GM12891 (cell line): ENCODE measurements at regions not wholly inside any gene's neighbourhood (a gene's known extent, or its start where the extent isn't known, plus 50 kb on each side); places are given as distances from the start of the nearest gene placed in this dataset.
"Not testable (repeated sequence)": the region's sequence is repeated elsewhere in the genome, so short reads cannot be mapped to it uniquely, and the experiment has no call there.

Source experiments
- DNase-seq: peaks from one replicate; pipeline ENCODE4 v3.0.0; 2011; ENCODE audit warnings: low spot score; ENCODE audit not compliant: insufficient read length
- FAIRE-seq: peaks from 2 replicates; lab custom pipeline; 2011; peaks lifted over from hg19 to GRCh38; lab: Jason Lieb, UNC
- PAX5 ChIP-seq: IDR thresholded peaks from 2 replicates; pipeline ENCODE4 v1.6.1; 2011; ENCODE audit warnings: low read length, moderate library complexity, mild to moderate bottlenecking; ENCODE audit not compliant: insufficient read depth, severe bottlenecking
- POLR2A ChIP-seq: IDR thresholded peaks from 2 replicates; pipeline ENCODE4 v1.6.1; 2011; ENCODE audit warnings: low read depth, low read length, control low read depth
- POLR2AphosphoS5 ChIP-seq: IDR thresholded peaks from 2 replicates; pipeline ENCODE4 v1.6.1; 2011; ENCODE audit warnings: low read depth, low read length, control low read depth
- POU2F2 ChIP-seq: IDR thresholded peaks from 2 replicates; pipeline ENCODE4 v1.6.1; 2011; ENCODE audit warnings: low read depth, mild to moderate bottlenecking, control low read depth, low read length, moderate library complexity
- SPI1 ChIP-seq: IDR thresholded peaks from 2 replicates; pipeline ENCODE4 v1.6.1; 2011; ENCODE audit warnings: low read depth, low read length, control low read depth
- TAF1 ChIP-seq: IDR thresholded peaks from 2 replicates; pipeline ENCODE4 v1.6.1; 2011; ENCODE audit warnings: low read depth, low read length, control low read depth

DNA sequence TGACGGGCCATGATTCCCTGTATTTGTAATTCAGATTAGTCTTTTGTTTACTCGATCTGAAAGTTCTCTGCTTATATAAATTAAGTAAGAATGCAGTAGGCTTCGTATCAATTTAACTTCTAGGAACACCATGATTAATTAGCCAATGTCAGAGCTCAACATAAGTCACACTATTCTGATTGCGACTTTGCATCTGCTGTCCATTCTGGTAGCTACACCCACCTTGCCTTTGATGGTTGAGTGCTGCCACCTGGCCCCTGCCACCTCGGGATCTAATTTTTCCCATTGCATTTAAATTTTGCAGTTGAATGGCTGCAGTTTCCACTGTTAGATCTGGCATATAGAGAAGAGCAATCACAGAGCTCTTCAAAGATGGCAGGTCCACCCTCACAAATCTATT is 140.0 kb downstream of the LTN1 start:
- no peak for TF ChIP-seq TAF1
- TF ChIP-seq POLR2AphosphoS5: no peak
- no peak for TF ChIP-seq SPI1
- no peak for TF ChIP-seq PAX5
- TF ChIP-seq POU2F2: no peak
- no peak for TF ChIP-seq POLR2A
- DNase-seq (no peak), FAIRE-seq (no peak)

DNA sequence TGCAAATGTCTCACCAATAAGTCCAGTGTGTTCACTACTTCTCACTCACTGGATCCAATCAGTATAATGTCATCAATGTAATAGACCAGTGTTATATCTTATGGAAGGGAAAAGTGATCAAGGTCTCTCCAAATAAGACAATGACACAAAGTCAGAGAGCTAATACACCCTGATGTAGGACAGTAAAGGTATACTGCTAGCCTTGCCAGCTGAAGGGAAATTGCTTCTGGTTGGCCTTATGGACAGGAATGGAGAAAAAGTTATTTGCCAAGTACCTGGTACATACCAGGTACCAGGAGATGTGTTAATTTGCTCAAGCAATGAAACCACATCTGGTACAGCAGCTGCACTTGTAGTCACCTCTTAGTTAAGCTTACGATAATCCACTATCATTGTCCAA is 141.0 kb downstream of the LTN1 start:
- FAIRE-seq: no peak
- DNase-seq: no peak
- no peak for TF ChIP-seq PAX5
- no peak for TF ChIP-seq POU2F2
- no peak for TF ChIP-seq TAF1
- no peak for TF ChIP-seq POLR2AphosphoS5

DNA sequence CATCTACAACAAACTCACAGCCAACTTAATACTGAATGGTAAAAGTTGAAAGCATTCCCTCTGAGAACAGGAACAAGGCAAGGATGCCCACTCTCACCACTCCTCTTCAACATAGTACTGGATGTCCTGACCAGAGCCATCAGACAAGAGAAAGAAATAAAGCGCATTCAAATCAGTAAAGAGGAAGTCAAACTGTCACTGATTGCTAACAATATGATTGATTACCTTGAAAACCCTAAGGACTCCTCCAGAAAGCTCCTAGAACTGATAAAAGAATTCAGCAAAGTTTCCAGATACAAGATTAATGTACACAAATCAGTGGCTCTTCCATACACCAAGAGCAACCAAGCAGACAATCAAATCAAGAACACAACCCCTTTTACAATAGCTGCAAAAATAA is 153.4 kb downstream of the LTN1 start:
- not testable (repeated sequence) for FAIRE-seq, DNase-seq

DNA sequence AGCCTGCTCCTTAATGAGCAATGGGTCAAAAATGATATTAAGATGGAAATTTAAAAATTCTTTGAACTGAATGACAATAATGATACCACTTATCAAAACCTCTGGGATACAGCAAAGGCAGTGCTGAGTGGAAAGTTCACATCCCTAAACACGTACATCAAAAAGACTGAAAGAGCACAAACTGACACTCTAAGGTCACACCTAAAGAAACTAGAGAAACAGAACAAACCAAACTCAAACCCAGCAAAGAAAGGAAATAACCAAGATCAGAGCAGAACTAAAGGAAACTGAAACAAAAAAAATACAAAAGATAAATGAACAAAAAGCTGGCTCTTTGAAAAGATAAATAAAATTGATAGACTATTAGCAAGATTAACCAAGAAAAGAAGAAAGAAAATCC is 155.3 kb downstream of the LTN1 start:
- DNase-seq, FAIRE-seq: not testable (repeated sequence)

DNA sequence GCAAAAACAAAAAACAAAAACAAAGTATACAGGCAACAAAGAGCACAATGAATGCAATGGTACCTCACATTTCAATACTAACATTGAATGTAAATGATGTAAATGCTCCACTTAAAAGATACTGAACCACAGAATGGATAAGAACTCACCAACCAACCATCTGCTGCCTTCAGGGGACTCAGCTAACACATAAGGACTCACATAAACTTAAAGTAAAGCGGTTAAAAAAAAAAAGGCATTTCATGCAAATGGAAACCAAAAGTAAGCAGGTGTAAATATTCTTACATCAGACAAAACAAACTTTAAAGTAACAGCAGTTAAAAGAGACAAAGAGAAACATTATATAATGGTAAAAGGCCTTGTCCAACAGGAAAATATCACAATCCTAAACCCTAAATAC is 156.1 kb downstream of the LTN1 start:
- DNase-seq, FAIRE-seq: not testable (repeated sequence)

DNA sequence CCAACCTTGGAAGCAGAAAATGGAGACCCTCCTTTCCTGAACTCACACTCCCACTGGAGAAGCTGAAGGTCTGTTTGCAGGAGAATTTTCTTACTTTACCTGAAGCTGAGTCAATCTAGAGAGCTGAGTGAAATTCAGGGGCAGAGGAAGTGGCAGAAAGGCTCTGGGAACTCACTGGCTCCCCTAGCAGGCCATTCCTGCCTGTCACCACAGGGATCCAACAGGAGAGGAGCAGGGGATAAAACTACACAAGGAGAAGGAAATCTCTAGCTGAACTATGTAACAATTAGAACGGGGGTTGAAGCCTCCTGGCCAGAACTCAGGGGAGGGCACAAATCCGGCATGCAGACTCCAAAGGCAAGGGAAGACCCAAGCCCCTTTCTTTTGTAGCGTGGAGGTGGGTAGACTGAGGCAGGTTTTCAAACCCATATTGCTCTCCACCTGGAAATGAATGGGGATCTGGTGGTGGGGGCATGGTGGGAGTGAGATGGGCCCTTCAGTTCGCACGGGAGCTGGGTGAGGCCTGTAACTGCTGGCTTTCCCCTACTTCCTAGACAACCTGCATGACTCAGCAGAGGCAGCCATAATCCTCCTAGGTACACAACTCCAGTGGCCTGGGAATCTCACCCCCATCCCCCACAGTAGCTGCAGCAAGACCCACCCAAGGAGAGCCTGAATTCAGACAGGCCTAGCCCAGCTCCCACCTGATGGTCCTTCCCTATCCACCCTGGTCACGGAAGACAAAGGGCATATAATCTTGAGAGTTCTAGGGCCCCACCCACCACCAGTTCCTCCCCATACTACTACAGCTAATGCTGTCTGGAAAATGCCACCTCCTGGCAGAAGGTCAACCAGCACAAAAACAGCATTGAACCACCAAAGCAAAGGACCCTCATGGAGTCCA is 158.1 kb downstream of the LTN1 start:
- FAIRE-seq (no peak), DNase-seq (no peak)
- TF ChIP-seq POU2F2: no peak
- TF ChIP-seq POLR2AphosphoS5: no peak
- no peak for TF ChIP-seq POLR2A
- no peak for TF ChIP-seq SPI1
- TF ChIP-seq TAF1: no peak
- TF ChIP-seq PAX5: no peak

DNA sequence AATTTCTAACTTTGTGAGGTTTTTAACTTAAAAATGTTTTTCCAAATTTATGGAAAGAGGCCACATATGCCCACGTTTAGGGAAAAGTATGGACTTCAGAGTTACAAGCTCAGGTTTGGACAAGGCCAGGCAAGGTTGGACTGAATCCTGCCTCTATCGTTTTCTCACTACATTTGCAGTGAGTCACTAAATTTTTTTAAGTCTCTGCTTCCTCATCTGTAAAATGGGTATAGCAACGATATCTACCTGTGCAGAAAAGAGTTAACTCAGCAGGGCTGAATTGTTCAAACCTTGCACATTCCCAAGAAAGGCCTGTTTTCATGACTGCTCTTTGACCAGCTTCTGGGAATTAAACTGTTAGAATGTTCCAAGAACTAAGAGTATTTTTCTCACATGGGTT is 159.1 kb downstream of the LTN1 start:
- TF ChIP-seq POLR2AphosphoS5 (no peak), TAF1 (no peak), POLR2A (no peak), PAX5 (no peak), POU2F2 (no peak), SPI1 (no peak)
- DNase-seq: no peak
- FAIRE-seq: no peak

DNA sequence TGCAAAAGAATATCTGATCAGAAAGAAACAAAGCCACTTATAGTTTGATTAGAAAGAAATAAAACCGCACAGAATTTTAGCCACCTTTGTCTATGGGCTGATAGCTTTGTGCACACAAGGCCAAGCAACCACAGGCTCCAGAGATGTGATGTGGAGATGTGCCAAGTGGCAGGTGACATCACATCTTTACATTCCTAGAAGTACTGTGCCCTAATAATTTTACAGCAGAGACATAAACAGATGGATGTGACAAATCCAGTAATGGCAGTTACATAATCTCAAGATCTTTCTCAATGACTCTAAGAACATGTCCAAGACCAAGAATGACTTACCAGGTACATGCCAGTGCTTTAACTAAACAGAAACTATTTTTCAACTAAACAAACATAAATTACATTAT is 159.5 kb downstream of the LTN1 start:
- FAIRE-seq (no peak), DNase-seq (no peak)
- no peak for TF ChIP-seq POLR2AphosphoS5
- no peak for TF ChIP-seq PAX5
- no peak for TF ChIP-seq TAF1
- no peak for TF ChIP-seq SPI1
- no peak for TF ChIP-seq POLR2A
- no peak for TF ChIP-seq POU2F2

DNA sequence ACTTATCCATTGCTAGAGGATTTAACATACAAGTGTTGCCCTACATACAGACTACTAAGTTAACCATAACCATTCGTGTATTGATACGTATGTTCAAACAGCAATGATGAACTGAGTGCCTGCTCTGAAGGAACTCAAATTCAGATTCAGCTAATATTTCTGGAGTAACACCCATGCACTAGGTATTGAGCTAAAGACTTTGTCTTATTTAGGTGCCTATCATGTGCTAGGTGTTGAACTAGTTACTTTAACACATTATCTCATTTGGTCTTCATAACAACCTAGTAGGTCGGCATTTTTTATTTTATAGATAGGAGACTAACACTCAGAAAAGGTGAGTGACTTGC is 160.0 kb downstream of the LTN1 start:
- FAIRE-seq: no peak

DNA sequence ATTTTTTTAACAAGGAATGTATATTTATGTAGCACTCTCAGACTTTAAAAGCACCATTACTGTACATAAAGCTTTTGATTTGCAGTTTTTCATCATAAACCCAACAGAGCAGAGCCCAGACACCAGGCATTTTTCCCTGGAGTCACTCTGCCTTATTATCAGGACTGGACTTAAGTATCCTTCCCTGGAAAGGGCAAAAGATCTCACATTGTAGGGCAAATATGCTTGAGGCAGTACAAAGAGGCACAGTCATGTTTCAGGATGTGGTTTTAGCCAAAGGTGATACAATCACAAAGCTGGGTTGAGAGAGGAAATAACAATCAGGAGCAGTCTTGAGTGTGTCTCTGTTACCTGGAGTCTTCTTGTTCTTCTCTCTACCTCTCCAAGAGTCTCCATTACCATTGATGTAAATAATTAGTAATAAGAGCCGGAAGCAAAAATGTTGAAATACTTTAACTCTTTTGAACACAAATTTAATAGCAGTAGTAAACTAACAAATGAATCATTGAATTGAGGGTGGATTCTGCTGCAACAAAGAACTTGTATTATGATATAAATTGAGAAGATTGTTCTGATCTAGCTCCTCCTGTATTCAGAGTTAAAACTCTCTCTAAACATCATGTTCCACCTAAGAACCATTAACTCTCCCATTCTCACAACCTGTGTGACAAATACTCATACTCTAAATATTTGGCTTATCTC is 160.5 kb downstream of the LTN1 start:
- FAIRE-seq (no peak), DNase-seq (no peak)
- TF ChIP-seq POLR2A (no peak), TAF1 (no peak), PAX5 (no peak), POU2F2 (no peak), POLR2AphosphoS5 (no peak), SPI1 (no peak)

More for the DNA sequence above, 160.0 kb downstream of the LTN1 start:
- no peak for DNase-seq
- no peak for TF ChIP-seq POU2F2
- TF ChIP-seq SPI1: no peak
- no peak for TF ChIP-seq PAX5
- TF ChIP-seq POLR2AphosphoS5: no peak
- no peak for TF ChIP-seq POLR2A
- no peak for TF ChIP-seq TAF1
